ENCODE measurements at regions not wholly inside any gene's neighbourhood (a gene's known extent, or its start where the extent isn't known, plus 50 kb on each side); places are given as distances from the start of the nearest gene placed in this dataset.

GRCh38 chr5:67293226-67293625, 96.6 kb upstream of the CD180 start:
- DNase-seq (ENCODE audit: extremely low read depth, low read depth, low spot score): no peak

- no peak for DNase-seq (ENCODE audit: extremely low read depth, low read depth, low spot score)
Measured at GRCh38 chr5:67292201-67292940, 95.8 kb upstream of the CD180 start.

- DNase-seq (ENCODE audit: extremely low read depth, low read depth, low spot score): no peak
Measured at GRCh38 chr5:67291671-67292070, 95.1 kb upstream of the CD180 start.

- no peak for DNase-seq (ENCODE audit: extremely low read depth, low read depth, low spot score)
Measured at GRCh38 chr5:67291066-67291465, 94.5 kb upstream of the CD180 start.

GRCh38 chr5:67290655-67291054, 94.1 kb upstream of the CD180 start:
- DNase-seq (ENCODE audit: extremely low read depth, low read depth, low spot score): no peak

- no peak for DNase-seq (ENCODE audit: extremely low read depth, low read depth, low spot score)
Measured at GRCh38 chr5:67289763-67290521, 93.3 kb upstream of the CD180 start.

GRCh38 chr5:67287510-67288268, 91.1 kb upstream of the CD180 start:
- DNase-seq (ENCODE audit: extremely low read depth, low read depth, low spot score): no peak

GRCh38 chr5:67286006-67286405, 89.4 kb upstream of the CD180 start:
- DNase-seq (ENCODE audit: extremely low read depth, low read depth, low spot score): no peak

GRCh38 chr5:67283988-67284487, 87.4 kb upstream of the CD180 start:
- no peak for DNase-seq (ENCODE audit: extremely low read depth, low read depth, low spot score)

GRCh38 chr5:67283275-67283987, 86.8 kb upstream of the CD180 start:
- no peak for DNase-seq (ENCODE audit: extremely low read depth, low read depth, low spot score)

GRCh38 chr5:67281874-67282273, 85.3 kb upstream of the CD180 start:
- DNase-seq (ENCODE audit: extremely low read depth, low read depth, low spot score): no peak

GRCh38 chr5:67273689-67274356, 77.2 kb upstream of the CD180 start:
- no peak for DNase-seq (ENCODE audit: extremely low read depth, low read depth, low spot score)

GRCh38 chr5:67272453-67273130, 76.0 kb upstream of the CD180 start:
- no peak for DNase-seq (ENCODE audit: extremely low read depth, low read depth, low spot score)

- no peak for DNase-seq (ENCODE audit: extremely low read depth, low read depth, low spot score)
Measured at GRCh38 chr5:67268231-67269021, 71.8 kb upstream of the CD180 start.

- DNase-seq (ENCODE audit: extremely low read depth, low read depth, low spot score): no peak
Measured at GRCh38 chr5:67267512-67268216, 71.1 kb upstream of the CD180 start.

GRCh38 chr5:67266654-67267350, 70.2 kb upstream of the CD180 start:
- no peak for DNase-seq (ENCODE audit: extremely low read depth, low read depth, low spot score)

GRCh38 chr5:67265951-67266350, 69.4 kb upstream of the CD180 start:
- no peak for DNase-seq (ENCODE audit: extremely low read depth, low read depth, low spot score)

All from glomerular endothelial cell (primary cell).